MV-4-11 (cell line): ENCODE measurements at regions not wholly inside any gene's neighbourhood (a gene's known extent, or its start where the extent isn't known, plus 50 kb on each side); places are given as distances from the start of the nearest gene placed in this dataset.

ENCODE experiments used
- DNase-seq: peaks from one replicate; lab custom pipeline; 2025; lab: John Stamatoyannopoulos, UW

- DNase-seq: no peak
These were observed 53.7 kb upstream of the IRX4 start for GRCh38 chr5:1936413-1936812.

- no peak for DNase-seq
These were observed 52.2 kb upstream of the IRX4 start for GRCh38 chr5:1934801-1935429.

DNA sequence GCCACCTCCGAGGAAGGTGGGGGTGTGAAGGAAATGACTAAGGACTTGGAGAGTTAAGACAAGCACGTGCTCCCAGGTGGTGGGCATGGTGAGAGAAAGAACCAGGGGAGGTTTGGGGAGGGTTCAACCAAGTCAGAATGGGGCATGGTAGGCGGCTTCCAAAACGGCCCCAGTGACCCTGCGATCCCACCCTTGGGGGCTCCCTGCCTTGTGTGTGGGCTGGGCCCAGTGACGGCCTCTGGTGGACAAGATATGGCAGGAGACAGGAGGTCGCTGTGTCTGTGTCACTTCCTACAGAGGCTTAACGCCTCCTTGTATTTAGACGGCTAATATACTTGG lies 51.3 kb upstream of the IRX4 start:
- DNase-seq: no peak

GRCh38 chr5:1933364-1934055 lies 50.8 kb upstream of the IRX4 start:
- DNase-seq: no peak
